ENCODE measurements at regions not wholly inside any gene's neighbourhood (a gene's known extent, or its start where the extent isn't known, plus 50 kb on each side); places are given as distances from the start of the nearest gene placed in this dataset.

DNA sequence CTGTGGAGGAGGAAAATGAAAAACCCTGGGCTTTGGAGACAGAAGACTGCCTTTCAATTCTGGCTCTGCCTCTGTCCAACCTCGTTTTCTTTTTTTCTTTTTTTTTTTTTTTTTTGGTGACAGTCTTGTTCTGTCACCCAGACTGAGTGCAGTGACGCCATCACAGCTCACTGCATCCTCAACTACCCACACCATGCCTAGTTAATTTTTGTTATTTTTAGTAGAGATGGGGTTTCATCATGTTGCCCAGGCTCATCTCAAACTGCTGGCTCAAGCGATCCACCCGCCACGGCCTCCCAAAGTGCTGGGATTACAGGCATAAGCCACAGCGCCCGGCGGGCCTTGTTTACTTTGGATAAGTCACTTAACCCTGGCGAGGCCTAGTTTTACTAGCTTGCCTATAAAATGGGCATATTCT, 66.3 kb upstream of the SLC25A26 start:
- CTCF ChIA-PET, result no interaction called here

DNA sequence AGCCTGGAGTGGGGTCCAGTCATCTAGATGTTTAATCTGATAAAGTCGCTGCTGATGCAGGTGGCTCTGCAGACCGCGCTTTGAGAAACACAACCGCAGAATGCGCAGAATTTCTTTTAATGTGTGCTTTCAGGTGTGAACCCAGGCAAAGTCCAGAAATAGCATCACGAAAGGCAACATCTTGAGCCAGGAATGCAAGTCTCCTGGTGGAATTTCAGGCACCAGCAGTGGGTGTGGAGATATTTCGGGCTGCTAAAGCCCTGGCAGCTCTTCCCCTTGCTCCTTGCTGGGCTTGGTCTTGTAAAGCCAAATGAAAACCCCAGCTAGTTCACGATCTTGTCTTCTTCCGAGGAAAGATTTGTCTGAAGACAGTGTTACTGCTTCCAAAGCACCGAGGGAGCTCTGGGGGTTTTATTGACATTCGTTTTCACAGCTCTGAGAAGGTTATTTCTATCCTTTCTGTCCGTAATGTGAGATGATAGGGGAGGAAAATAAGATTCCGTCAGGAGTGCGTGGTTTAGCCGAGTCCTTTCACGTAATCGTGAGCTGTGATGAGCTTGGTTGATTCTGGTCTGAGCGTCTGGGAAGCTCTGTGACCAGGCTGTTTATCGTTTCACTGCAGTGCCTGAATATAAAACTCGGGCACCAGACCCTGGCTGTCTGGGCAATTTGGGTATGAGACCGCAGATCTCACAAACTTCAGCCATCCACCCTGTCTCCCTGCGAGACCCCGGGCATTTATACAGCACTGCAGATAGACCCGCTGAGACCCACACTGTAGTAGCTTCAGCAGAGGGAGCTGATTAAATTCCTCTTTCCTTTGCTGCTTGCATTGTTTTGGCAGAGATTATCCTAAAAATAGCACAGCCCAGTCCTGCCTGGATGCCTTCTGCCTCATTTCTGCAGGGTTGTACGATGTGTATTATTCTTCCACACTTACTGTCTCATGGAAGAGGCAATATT, 67.0 kb upstream of the SLC25A26 start:
- ChIA-PET POLR2A (no interaction called here), CTCF (interaction anchor here (1.1 kb wide), 1 partner anchor 17 kb away, joined by 3 read pairs; no protein-coding TSS in a partner anchor)
- H3K4me3 Mint-ChIP-seq, result no peak overlapping the region
- no peaks in the 10 kb centered on the region for H3K36me3 Mint-ChIP-seq (ENCODE audit: low read depth)
- TF ChIP-seq CTCF (IDR thresholded peaks at IDR 0.05), result no peak
- no peak overlapping the region for H3K27ac Mint-ChIP-seq
- H3K9me3 Mint-ChIP-seq, result no peaks in the 10 kb centered on the region
- ATAC-seq, result no peak
- intact Hi-C loops (cut with micrococcal nuclease), result no loop called here
- no peak for DNase-seq
- H3K27me3 Mint-ChIP-seq, result peaks cover 10% of the 10 kb centered on the region
- no peaks in the 10 kb centered on the region for H3K4me1 Mint-ChIP-seq (ENCODE audit: low read depth)

More for the DNA sequence above, 66.3 kb upstream of the SLC25A26 start:
- Mint-ChIP-seq H3K4me3 (no peak overlapping the region), H3K27me3 (peaks cover 10% of the 10 kb centered on the region), H3K36me3 (ENCODE audit: low read depth) (no peaks in the 10 kb centered on the region), H3K4me1 (ENCODE audit: low read depth) (no peaks in the 10 kb centered on the region), H3K27ac (no peak overlapping the region), H3K9me3 (no peaks in the 10 kb centered on the region)
- TF ChIP-seq CTCF (IDR thresholded peaks at IDR 0.05), result no peak
- POLR2A ChIA-PET, result no interaction called here
- ATAC-seq (no peak), DNase-seq (no peak)
- intact Hi-C loops (cut with micrococcal nuclease), result no loop called here

DNA sequence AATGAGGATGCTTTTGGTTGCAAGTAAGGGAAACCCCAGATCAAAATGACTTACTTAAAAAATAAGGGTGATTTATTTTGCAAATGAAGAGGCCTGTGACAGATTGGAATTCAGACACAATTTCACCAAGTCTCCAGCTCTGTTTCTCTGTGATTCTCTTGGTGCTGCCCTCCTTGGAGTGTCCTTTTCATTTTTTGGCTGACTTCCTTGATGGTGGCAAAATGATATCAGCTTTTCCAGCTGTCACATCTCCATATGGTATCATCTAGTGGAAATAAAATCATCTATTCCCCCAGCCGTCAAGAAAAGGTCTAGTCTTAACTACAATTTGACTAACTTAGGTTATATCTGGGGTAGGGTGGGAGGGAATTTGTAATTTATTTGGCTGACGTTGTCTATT, 68.5 kb upstream of the SLC25A26 start:
- Mint-ChIP-seq H3K4me3 (no peak overlapping the region), H3K4me1 (ENCODE audit: low read depth) (no peaks in the 10 kb centered on the region), H3K27me3 (peaks cover 11% of the 10 kb centered on the region), H3K27ac (no peak overlapping the region), H3K9me3 (no peaks in the 10 kb centered on the region), H3K36me3 (ENCODE audit: low read depth) (no peaks in the 10 kb centered on the region)
- intact Hi-C loops (cut with micrococcal nuclease), result no loop called here
- DNase-seq, result no peak
- TF ChIP-seq CTCF (IDR thresholded peaks at IDR 0.05), result no peak
- ChIA-PET CTCF (no interaction called here), POLR2A (no interaction called here)
- no peak for ATAC-seq

DNA sequence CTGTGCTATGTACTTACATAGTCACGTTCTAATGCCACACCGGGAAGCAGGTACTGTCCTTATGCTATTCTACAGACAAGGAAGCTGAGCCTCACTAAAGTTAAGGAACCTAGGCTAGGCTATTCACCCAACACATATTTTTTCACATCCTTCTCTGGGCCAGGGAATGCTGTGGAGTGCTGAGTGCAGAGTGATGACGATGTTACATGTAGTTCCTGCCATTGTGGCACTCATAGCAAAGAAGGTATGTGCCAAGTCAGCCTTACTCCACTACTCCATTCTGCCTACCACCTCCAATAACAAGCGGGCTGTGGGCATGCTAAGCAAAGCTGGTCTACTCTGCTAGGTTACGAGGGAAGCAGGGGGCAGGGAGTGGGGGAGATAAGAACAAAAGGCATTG, 69.8 kb upstream of the SLC25A26 start:
- Mint-ChIP-seq H3K27ac (no peak overlapping the region), H3K4me1 (ENCODE audit: low read depth) (no peaks in the 10 kb centered on the region), H3K27me3 (peaks cover 11% of the 10 kb centered on the region), H3K4me3 (no peak overlapping the region), H3K9me3 (no peaks in the 10 kb centered on the region), H3K36me3 (ENCODE audit: low read depth) (no peaks in the 10 kb centered on the region)
- POLR2A ChIA-PET, result no interaction called here
- intact Hi-C loops (cut with micrococcal nuclease), result no loop called here
- no peak for TF ChIP-seq CTCF (IDR thresholded peaks at IDR 0.05)
- CTCF ChIA-PET, result interaction anchor here (0.5 to 1.1 kb wide), 2 partner anchors 10 to 108 kb away, joined by 3 read pairs; no protein-coding TSS in a partner anchor
- DNase-seq (no peak), ATAC-seq (no peak)

- H3K9me3 Mint-ChIP-seq, result no peaks in the 10 kb centered on the region
These were observed 71.5 kb upstream of the SLC25A26 start for GRCh38 chr3:66149269-66149668.

More at GRCh38 chr3:66149269-66149668, 71.5 kb upstream of the SLC25A26 start:
- H3K4me3 Mint-ChIP-seq, result no peak overlapping the region
- POLR2A ChIA-PET, result no interaction called here
- no peak for TF ChIP-seq CTCF (IDR thresholded peaks at IDR 0.05)
- H3K27ac Mint-ChIP-seq, result no peak overlapping the region
- CTCF ChIA-PET, result no interaction called here
- H3K36me3 Mint-ChIP-seq (ENCODE audit: low read depth), result no peaks in the 10 kb centered on the region
- intact Hi-C loops (cut with micrococcal nuclease), result no loop called here
- DNase-seq, result no peak
- no peak for ATAC-seq
- no peaks in the 10 kb centered on the region for H3K4me1 Mint-ChIP-seq (ENCODE audit: low read depth)
- H3K27me3 Mint-ChIP-seq, result peaks cover 13% of the 10 kb centered on the region
